ENCODE measurements at regions not wholly inside any gene's neighbourhood (a gene's known extent, or its start where the extent isn't known, plus 50 kb on each side); places are given as distances from the start of the nearest gene placed in this dataset.

DNA sequence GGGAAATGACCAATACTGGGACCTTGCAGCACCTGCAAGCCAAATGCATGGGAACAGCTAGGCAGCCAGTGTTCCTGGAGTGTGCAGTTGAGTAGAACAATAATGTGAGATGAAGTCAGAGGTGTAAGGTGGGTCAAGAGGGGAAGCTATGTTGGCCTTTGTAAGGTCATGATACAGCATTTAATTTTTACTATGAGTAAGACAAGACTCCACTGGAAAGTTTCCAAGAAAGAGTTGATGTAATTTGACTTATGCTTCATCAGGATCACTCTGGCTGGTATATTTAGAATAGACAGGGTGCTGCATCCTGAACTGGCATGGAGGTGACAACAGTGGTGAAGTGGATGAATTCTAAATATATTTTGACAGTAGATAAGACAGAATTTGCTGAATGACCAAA lies 744.8 kb downstream of the KCTD16 start:
- TF ChIP-seq, protein P1, sequence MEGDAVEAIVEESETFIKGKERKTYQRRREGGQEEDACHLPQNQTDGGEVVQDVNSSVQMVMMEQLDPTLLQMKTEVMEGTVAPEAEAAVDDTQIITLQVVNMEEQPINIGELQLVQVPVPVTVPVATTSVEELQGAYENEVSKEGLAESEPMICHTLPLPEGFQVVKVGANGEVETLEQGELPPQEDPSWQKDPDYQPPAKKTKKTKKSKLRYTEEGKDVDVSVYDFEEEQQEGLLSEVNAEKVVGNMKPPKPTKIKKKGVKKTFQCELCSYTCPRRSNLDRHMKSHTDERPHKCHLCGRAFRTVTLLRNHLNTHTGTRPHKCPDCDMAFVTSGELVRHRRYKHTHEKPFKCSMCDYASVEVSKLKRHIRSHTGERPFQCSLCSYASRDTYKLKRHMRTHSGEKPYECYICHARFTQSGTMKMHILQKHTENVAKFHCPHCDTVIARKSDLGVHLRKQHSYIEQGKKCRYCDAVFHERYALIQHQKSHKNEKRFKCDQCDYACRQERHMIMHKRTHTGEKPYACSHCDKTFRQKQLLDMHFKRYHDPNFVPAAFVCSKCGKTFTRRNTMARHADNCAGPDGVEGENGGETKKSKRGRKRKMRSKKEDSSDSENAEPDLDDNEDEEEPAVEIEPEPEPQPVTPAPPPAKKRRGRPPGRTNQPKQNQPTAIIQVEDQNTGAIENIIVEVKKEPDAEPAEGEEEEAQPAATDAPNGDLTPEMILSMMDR (IDR thresholded peaks at IDR 0.05; ENCODE audit: control insufficient read depth, insufficient read depth, low read depth, low read length, missing control alignments), result no peak
- no peak overlapping the region for H3K4me3 ChIP-seq (ENCODE audit: control insufficient read depth, low read depth, low read length)
- no peak for DNase-seq (ENCODE audit: low read depth)

DNA sequence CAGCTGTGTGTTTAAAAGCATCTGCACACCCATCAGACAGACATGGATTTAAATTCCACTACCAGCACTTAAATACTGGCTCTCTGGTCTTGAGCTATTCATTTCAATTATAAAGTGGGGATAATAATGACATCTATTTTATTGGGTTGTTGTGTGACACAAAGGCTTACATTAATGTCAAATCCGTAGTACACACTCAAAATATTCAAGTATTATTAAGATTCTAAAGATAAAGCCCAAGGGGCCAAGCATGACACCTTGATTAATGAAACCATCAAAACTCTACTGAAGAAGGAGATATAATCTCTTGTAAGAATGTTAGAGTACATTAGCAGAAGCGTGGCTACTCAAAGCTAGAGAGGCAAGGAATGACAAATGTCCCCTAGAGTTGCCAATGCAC lies 743.0 kb downstream of the KCTD16 start:
- H3K4me3 ChIP-seq (ENCODE audit: control insufficient read depth, low read depth, low read length), result no peak overlapping the region
- no peak for DNase-seq (ENCODE audit: low read depth)
- TF ChIP-seq, protein P1 (IDR thresholded peaks at IDR 0.05; ENCODE audit: control insufficient read depth, insufficient read depth, low read depth, low read length, missing control alignments), result no peak

DNA sequence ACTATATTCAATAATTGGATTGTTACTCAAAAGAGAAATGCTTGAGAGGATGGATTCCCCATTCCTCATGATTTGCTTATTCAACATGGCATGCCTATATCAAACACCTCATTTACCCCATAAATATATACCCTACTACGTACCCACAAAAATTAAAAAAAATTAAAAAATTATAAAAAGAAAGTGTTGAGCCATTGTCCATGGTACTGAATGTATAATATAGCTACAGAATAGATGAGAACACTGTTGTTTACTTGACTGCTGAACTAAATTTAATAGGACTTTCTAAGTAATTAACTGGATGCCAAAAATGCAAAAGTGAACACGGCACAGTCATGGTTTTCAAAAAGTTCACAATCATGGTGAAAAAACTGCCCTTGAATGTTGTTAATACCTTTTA lies 725.8 kb downstream of the KCTD16 start:
- no peak overlapping the region for H3K4me3 ChIP-seq (ENCODE audit: control insufficient read depth, low read depth, low read length)
- DNase-seq (ENCODE audit: low read depth), result no peak
- TF ChIP-seq, protein P1 (IDR thresholded peaks at IDR 0.05; ENCODE audit: control insufficient read depth, insufficient read depth, low read depth, low read length, missing control alignments), result no peak

DNA sequence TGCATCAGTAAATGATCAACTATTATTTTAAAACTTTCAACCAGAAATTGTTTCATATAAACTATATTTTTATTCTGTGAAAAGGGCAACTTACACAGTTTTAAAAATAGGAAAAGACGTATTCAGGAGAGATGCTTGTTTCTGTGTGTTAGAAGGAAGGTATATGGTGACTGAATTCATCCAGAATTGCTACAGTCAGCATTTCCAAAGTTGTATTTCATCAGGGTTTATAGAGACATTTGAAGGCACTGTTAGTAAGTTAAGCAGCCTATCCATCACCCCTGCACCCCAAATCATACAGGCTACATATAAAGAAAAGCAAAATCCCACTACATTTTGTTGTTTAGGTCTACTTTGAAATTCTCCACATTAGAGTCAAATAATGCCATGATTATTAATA lies 716.0 kb downstream of the KCTD16 start:
- TF ChIP-seq, protein P1 (IDR thresholded peaks at IDR 0.05; ENCODE audit: control insufficient read depth, insufficient read depth, low read depth, low read length, missing control alignments), result no peak
- no peak for DNase-seq (ENCODE audit: low read depth)
- no peak overlapping the region for H3K4me3 ChIP-seq (ENCODE audit: control insufficient read depth, low read depth, low read length)

DNA sequence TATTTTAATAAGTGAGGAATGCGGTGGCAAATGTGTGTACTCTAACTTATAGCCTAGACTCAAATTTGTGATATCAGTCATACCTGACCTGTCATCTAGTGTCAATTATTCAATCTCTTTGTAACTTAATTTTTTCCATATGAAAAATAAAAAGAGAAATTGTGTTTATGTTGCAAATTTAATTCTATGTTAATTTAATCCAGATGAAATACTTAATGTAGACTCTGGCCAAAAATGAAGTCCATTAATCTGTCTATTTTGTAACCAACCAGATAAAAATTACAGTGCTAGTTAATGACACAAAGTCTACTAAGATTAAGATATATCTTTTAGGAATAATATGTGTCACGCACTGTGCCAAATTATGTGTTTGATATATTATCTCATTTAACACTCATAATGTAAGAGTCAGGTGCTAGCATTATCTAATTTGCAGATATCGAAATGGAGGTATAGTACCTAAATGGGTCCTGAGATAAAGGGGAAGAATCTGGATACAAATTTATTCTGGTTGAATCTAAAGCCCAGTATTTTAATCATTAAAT lies 712.1 kb downstream of the KCTD16 start:
- H3K4me3 ChIP-seq (ENCODE audit: control insufficient read depth, low read depth, low read length), result no peak overlapping the region
- no peak for DNase-seq (ENCODE audit: low read depth)
- TF ChIP-seq, protein P1 (IDR thresholded peaks at IDR 0.05; ENCODE audit: control insufficient read depth, insufficient read depth, low read depth, low read length, missing control alignments), result no peak

DNA sequence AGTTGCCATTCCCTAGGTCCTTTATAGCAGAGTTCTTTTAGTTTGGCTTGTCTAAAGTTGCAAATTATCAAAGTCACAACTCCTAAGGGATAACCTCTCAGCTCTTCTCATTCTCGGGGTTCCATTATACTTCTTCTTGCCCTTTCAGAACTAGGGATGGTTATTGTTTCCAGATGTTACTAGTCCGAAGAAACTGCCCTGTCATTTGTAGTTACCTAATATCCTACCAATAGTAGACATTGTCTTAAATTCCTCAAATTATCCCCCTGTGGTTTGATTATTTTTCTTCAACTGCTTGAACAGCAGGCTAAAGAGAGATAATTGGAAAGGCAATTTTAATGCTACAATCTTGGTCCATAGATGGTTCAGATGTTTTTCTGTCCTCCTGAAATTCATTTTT lies 709.8 kb downstream of the KCTD16 start:
- TF ChIP-seq, protein P1 (IDR thresholded peaks at IDR 0.05; ENCODE audit: control insufficient read depth, insufficient read depth, low read depth, low read length, missing control alignments), result no peak
- DNase-seq (ENCODE audit: low read depth), result no peak
- no peak overlapping the region for H3K4me3 ChIP-seq (ENCODE audit: control insufficient read depth, low read depth, low read length)

DNA sequence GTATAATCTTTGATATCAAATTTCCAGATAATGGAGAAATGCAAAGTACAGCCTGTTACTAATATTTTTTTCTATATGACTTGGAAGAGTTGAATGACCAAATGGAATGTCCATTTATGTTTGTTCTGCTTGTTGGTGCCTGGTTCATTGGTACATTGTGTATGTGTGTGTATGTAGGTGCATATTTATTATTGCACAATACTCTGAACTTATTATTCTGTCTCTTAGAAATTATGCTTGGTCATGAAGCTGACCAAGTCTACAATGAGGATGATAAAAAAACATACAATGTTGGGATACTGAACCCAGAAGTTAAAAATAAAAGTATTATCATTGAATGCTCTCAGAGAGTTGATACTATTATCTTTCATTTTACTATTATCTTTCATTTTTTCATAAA lies 706.3 kb downstream of the KCTD16 start:
- DNase-seq (ENCODE audit: low read depth), result no peak
- H3K4me3 ChIP-seq (ENCODE audit: control insufficient read depth, low read depth, low read length), result no peak overlapping the region
- TF ChIP-seq, protein P1 (IDR thresholded peaks at IDR 0.05; ENCODE audit: control insufficient read depth, insufficient read depth, low read depth, low read length, missing control alignments), result no peak

Measured in AG09309 (cell line).